Liver (tissue), 8 donors: ENCODE measurements at regions not wholly inside any gene's neighbourhood (a gene's known extent, or its start where the extent isn't known, plus 50 kb on each side); places are given as distances from the start of the nearest gene placed in this dataset.

Experiments used
- DNase-seq: peaks from one replicate; pipeline ENCODE4 v3.0.0-alpha.2; 2017; ENCODE audit warnings: low spot score
- H3K27ac ChIP-seq, 2 donors: one replicate each; pipeline ENCODE4 v1.7.0; 2013; ENCODE audit warnings: inconsistent platforms in 2 of 2, low read length in 2 of 2, control low read depth in 1 of 2, low read depth in 1 of 2, mild to moderate bottlenecking in 1 of 2
- H3K27me3 ChIP-seq, 4 donors: one replicate each; pipeline versions ENCODE4 v1.6.1 to v1.7.0; 2013; ENCODE audit warnings: low read length in 3 of 4, inconsistent platforms in 1 of 4, mild to moderate bottlenecking in 1 of 4, moderate library complexity in 1 of 4; ENCODE audit not compliant: control insufficient read depth in 4 of 4, insufficient read depth in 4 of 4
- H3K36me3 ChIP-seq, 4 donors: one replicate each; pipeline versions ENCODE4 v1.6.1 to v1.7.0; 2013; ENCODE audit warnings: low read length in 3 of 4, mild to moderate bottlenecking in 3 of 4, low read depth in 1 of 4, moderate library complexity in 1 of 4; ENCODE audit not compliant: control insufficient read depth in 4 of 4, insufficient read depth in 3 of 4
- H3K4me1 ChIP-seq, 4 donors: one replicate each; pipeline versions ENCODE4 v1.6.1 to v1.7.0; 2013; ENCODE audit warnings: low read length in 3 of 4, mild to moderate bottlenecking in 3 of 4, moderate library complexity in 1 of 4; ENCODE audit not compliant: control insufficient read depth in 4 of 4, insufficient read depth in 4 of 4
- H3K4me3 ChIP-seq, 3 donors: one replicate each; pipeline versions ENCODE4 v1.6.1 to v1.7.0; 2013; ENCODE audit warnings: low read length in 3 of 3, control low read depth in 1 of 3, low read depth in 1 of 3, mild to moderate bottlenecking in 1 of 3
- H3K9ac ChIP-seq, 2 donors: one replicate each; pipeline ENCODE4 v1.7.0; 2013; ENCODE audit warnings: low read length in 2 of 2, mild to moderate bottlenecking in 2 of 2, moderate library complexity in 2 of 2, control low read depth in 1 of 2, low read depth in 1 of 2
- H3K9me3 ChIP-seq, 4 donors: one replicate each; pipeline versions ENCODE4 v1.6.1 to v1.7.0; 2013; ENCODE audit warnings: low read length in 3 of 4; ENCODE audit not compliant: control insufficient read depth in 4 of 4
- EGR1 ChIP-seq, 2 donors: IDR thresholded peaks; 2 replicates each; pipeline ENCODE4 v1.6.1; 2016 to 2018; ENCODE audit warnings: antibody characterized with exemption in 2 of 2, low read depth in 2 of 2
- FOXA1 ChIP-seq: IDR thresholded peaks from 2 replicates; pipeline ENCODE4 v1.6.1; 2016; ENCODE audit warnings: antibody characterized with exemption
- FOXA2 ChIP-seq: IDR thresholded peaks from 2 replicates; pipeline ENCODE4 v1.6.1; 2016; ENCODE audit warnings: antibody characterized with exemption
- GABPA ChIP-seq, 2 donors: IDR thresholded peaks in 1 of 2; conservative IDR thresholded peaks in 1 of 2; 2 replicates each; pipeline ENCODE4 v1.6.1; 2016; ENCODE audit warnings: antibody characterized with exemption in 2 of 2, mild to moderate bottlenecking in 1 of 2, moderate library complexity in 1 of 2
- HNF4A ChIP-seq, 2 donors: conservative IDR thresholded peaks; 2 replicates each; pipeline ENCODE4 v1.6.1; 2016; ENCODE audit warnings: antibody characterized with exemption in 2 of 2, mild to moderate bottlenecking in 2 of 2
- HNF4G ChIP-seq: IDR thresholded peaks from 2 replicates; pipeline ENCODE4 v1.6.1; 2016; ENCODE audit warnings: antibody characterized with exemption
- JUND ChIP-seq, 2 donors: IDR thresholded peaks; 2 replicates each; pipeline ENCODE4 v1.6.1; 2016; ENCODE audit warnings: antibody characterized with exemption in 2 of 2
- NR2F2 ChIP-seq: IDR thresholded peaks from 2 replicates; pipeline ENCODE4 v1.6.1; 2016; ENCODE audit warnings: antibody characterized with exemption
- SP1 ChIP-seq: IDR thresholded peaks from 2 replicates; pipeline ENCODE4 v1.6.1; 2018; ENCODE audit warnings: antibody characterized with exemption, mild to moderate bottlenecking
- YY1 ChIP-seq: IDR thresholded peaks from 2 replicates; pipeline ENCODE4 v1.6.1; 2016; ENCODE audit warnings: antibody characterized with exemption, mild to moderate bottlenecking
- WGBS: extraction: QIAGEN DNeasy Blood & Tissue Kit; methylation state at CpG from one replicate; pipeline ENCODE4 v1.1.7; 2013; 5-methylcytosine and 5-hydroxymethylcytosine counted together
- TF ChIP-seq, protein P1 (sequence below): fragments of 150-350 bp; IDR thresholded peaks from 2 replicates; pipeline ENCODE4 v1.5.1; 2017; ENCODE audit warnings: improper control_type of control experiment, low read depth, low read length; ENCODE audit not compliant: missing input control
- TF ChIP-seq, protein P2 (sequence below): IDR thresholded peaks from 2 replicates; pipeline ENCODE4 v1.6.1; 2016; ENCODE audit warnings: antibody characterized with exemption
- TF ChIP-seq, protein P3 (sequence below): IDR thresholded peaks from 2 replicates; pipeline ENCODE4 v1.6.1; 2016; ENCODE audit warnings: antibody characterized with exemption, mild to moderate bottlenecking
- TF ChIP-seq, protein P4 (sequence below): IDR thresholded peaks from 2 replicates; pipeline ENCODE4 v1.6.1; 2016; ENCODE audit warnings: antibody characterized with exemption
- donor health status: healthy.
- donor health status: healthy.
- donor health status: healthy.
- donor health status: healthy.
- donor health status: healthy.

DNA sequence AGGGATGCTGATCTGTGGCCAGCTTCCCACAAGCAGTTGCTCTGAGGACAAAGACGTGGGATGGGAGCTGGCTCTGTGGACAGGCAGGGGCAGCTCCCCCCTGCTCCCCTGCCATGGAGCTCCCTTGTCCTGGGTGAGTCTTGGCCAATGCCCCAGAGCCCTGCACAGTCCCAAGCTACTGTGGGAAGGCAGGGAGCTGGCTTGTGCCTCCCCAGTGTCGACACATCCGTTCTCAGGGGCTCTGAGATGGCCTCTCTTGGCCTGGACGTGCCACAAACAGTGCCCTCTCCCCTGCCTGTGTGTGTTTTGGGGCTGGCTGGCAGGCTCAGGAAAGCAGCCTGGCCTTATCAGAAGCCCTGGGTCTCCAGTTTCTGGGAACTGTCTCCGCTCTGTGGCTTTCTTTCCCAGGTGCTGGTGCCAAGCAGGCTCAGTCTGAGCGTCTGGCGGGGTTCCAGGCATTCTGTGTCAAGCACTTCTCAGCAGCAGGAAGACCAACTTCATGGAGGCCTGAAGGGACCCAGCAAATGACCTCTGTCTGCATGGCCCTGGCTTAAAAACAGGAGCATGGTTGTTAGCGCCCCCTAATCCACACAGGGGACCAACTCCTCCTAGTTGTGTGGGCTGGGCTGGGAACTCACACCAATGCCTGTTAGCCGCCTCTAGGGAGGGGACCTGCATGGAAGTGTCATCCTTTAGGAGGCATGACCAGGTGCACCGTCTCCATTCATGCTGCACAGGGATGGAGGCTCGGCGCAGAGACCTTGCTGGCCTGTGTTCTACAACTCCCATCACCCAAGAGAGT lies 375.2 kb downstream of the RPS24 start:
- Histone ChIP-seq H3K36me3 (no peaks in the 10 kb centered on the region), H3K27ac (no peak overlapping the region), H3K4me1 (peaks cover 0 to 7% (median 3%) of the 10 kb centered on the region in 4 donors), H3K27me3 (peaks cover 0 to 7% (median 0%) of the 10 kb centered on the region in 4 donors), H3K9me3 (no peaks in the 10 kb centered on the region), H3K9ac (no peak overlapping the region), H3K4me3 (no peak overlapping the region)
- TF ChIP-seq NR2F2 (peak; percentile 77), YY1 (no peak), HNF4A (conservative IDR thresholded peaks at IDR 0.05) (no peak), SP1 (no peak)
- TF ChIP-seq, protein P1, sequence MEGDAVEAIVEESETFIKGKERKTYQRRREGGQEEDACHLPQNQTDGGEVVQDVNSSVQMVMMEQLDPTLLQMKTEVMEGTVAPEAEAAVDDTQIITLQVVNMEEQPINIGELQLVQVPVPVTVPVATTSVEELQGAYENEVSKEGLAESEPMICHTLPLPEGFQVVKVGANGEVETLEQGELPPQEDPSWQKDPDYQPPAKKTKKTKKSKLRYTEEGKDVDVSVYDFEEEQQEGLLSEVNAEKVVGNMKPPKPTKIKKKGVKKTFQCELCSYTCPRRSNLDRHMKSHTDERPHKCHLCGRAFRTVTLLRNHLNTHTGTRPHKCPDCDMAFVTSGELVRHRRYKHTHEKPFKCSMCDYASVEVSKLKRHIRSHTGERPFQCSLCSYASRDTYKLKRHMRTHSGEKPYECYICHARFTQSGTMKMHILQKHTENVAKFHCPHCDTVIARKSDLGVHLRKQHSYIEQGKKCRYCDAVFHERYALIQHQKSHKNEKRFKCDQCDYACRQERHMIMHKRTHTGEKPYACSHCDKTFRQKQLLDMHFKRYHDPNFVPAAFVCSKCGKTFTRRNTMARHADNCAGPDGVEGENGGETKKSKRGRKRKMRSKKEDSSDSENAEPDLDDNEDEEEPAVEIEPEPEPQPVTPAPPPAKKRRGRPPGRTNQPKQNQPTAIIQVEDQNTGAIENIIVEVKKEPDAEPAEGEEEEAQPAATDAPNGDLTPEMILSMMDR, result no peak
- 68% methylated on average over 12 of the region's 12 CpGs for WGBS
- no peak for DNase-seq

DNA sequence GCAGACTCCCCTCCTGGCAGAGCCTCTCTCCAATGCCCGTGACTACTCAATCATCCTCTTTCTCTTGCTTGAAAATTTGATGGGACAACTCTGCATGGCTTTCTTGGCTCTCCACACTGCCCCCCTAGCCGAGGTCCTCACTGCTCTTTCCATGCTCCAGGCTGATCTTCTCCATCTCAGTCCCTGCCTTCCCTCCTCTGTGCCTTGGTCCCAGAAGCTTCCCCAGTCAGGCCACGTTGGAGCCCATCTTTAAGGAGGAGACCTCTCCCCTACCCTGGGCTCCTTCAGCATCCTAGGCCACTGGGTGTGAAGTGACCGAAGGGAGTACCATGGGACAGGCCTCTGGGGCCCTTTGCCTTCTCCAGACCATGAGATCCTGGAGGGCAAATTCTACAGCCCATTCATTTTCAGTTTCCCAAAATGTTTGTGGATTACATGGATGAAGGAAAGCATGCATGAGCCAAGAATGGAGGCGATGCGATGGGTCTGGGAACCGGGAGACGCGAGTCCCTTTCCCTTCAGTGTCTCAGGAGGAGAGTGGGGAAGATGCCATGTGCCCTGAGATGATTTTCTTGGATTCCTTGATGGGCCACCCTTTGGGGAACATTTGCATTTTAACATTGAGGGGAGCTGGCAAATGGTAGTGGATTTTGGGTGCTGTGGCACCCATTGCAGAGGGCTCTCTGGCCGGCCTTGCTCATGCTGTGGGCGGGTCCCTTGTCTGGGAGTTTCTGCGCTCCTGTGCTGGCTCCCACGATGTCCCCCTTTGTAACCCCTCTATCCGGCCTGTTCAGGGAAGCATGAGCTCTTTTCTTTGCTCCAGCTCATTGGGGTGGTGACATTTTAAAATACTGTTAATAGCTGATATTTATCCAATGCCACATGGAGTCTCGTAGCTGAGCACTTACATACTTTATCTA lies 376.6 kb downstream of the RPS24 start:
- no peak for TF ChIP-seq EGR1 (IDR thresholded peaks at IDR 0.05; ENCODE audit: low read depth in 2 of 2)
- TF ChIP-seq, protein P2, sequence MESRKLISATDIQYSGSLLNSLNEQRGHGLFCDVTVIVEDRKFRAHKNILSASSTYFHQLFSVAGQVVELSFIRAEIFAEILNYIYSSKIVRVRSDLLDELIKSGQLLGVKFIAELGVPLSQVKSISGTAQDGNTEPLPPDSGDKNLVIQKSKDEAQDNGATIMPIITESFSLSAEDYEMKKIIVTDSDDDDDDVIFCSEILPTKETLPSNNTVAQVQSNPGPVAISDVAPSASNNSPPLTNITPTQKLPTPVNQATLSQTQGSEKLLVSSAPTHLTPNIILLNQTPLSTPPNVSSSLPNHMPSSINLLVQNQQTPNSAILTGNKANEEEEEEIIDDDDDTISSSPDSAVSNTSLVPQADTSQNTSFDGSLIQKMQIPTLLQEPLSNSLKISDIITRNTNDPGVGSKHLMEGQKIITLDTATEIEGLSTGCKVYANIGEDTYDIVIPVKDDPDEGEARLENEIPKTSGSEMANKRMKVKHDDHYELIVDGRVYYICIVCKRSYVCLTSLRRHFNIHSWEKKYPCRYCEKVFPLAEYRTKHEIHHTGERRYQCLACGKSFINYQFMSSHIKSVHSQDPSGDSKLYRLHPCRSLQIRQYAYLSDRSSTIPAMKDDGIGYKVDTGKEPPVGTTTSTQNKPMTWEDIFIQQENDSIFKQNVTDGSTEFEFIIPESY, result no peak
- TF ChIP-seq, protein P1, result no peak
- no peak for TF ChIP-seq FOXA1
- no peak for TF ChIP-seq FOXA2
- no peak for TF ChIP-seq HNF4A (conservative IDR thresholded peaks at IDR 0.05)
- TF ChIP-seq, protein P3, sequence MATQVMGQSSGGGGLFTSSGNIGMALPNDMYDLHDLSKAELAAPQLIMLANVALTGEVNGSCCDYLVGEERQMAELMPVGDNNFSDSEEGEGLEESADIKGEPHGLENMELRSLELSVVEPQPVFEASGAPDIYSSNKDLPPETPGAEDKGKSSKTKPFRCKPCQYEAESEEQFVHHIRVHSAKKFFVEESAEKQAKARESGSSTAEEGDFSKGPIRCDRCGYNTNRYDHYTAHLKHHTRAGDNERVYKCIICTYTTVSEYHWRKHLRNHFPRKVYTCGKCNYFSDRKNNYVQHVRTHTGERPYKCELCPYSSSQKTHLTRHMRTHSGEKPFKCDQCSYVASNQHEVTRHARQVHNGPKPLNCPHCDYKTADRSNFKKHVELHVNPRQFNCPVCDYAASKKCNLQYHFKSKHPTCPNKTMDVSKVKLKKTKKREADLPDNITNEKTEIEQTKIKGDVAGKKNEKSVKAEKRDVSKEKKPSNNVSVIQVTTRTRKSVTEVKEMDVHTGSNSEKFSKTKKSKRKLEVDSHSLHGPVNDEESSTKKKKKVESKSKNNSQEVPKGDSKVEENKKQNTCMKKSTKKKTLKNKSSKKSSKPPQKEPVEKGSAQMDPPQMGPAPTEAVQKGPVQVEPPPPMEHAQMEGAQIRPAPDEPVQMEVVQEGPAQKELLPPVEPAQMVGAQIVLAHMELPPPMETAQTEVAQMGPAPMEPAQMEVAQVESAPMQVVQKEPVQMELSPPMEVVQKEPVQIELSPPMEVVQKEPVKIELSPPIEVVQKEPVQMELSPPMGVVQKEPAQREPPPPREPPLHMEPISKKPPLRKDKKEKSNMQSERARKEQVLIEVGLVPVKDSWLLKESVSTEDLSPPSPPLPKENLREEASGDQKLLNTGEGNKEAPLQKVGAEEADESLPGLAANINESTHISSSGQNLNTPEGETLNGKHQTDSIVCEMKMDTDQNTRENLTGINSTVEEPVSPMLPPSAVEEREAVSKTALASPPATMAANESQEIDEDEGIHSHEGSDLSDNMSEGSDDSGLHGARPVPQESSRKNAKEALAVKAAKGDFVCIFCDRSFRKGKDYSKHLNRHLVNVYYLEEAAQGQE, result no peak
- TF ChIP-seq, protein P4, sequence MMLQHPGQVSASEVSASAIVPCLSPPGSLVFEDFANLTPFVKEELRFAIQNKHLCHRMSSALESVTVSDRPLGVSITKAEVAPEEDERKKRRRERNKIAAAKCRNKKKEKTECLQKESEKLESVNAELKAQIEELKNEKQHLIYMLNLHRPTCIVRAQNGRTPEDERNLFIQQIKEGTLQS, result no peak
- no peak for TF ChIP-seq GABPA (IDR thresholded peaks at IDR 0.05 in 1 of 2, conservative IDR thresholded peaks at IDR 0.05 in 1 of 2)
- TF ChIP-seq HNF4G, result no peak
- no peak for TF ChIP-seq JUND (IDR thresholded peaks at IDR 0.05)
- TF ChIP-seq NR2F2, result no peak

More for the DNA sequence above, 376.6 kb downstream of the RPS24 start:
- Histone ChIP-seq H3K9me3 (no peaks in the 10 kb centered on the region), H3K4me1 (peaks cover 0 to 7% (median 3%) of the 10 kb centered on the region in 4 donors), H3K4me3 (no peak overlapping the region), H3K36me3 (no peaks in the 10 kb centered on the region), H3K27ac (no peak overlapping the region), H3K27me3 (peaks cover 0 to 7% (median 0%) of the 10 kb centered on the region in 4 donors), H3K9ac (no peak overlapping the region)
- no peak for DNase-seq
- 93% methylated on average over 15 of the region's 15 CpGs for WGBS
